Activated naive CD4-positive, alpha-beta T cell treated with anti-CD3 and anti-CD28 coated beads for 36 hours (primary cell): ENCODE measurements at regions not wholly inside any gene's neighbourhood (a gene's known extent, or its start where the extent isn't known, plus 50 kb on each side); places are given as distances from the start of the nearest gene placed in this dataset.
"Not testable (repeated sequence)": the region's sequence is repeated elsewhere in the genome, so short reads cannot be mapped to it uniquely, and the experiment has no call there.

Experiments
- CTCF ChIA-PET: fragments of 350-600 bp; sonication (Branson Sonifier 250); formaldehyde crosslinking; loops from one replicate; lab custom pipeline; 2021; ENCODE audit warnings: antibody characterized with exemption; lab: Charles Lee
- DNase-seq: peaks from one replicate; pipeline ENCODE4 v3.0.0-alpha.2; 2020
- H3K27ac Mint-ChIP-seq: one replicate; pipeline ENCODE4 v1.8.0; 2021; ENCODE audit warnings: mild to moderate bottlenecking, mixed read lengths
- H3K27me3 Mint-ChIP-seq: one replicate; pipeline ENCODE4 v1.8.0; 2021; ENCODE audit warnings: low read depth, mixed read lengths
- H3K36me3 Mint-ChIP-seq: one replicate; pipeline ENCODE4 v1.8.0; 2021; ENCODE audit warnings: low read depth, mixed read lengths
- H3K4me1 Mint-ChIP-seq: one replicate; pipeline ENCODE4 v1.8.0; 2021; ENCODE audit warnings: low read depth, mixed read lengths
- H3K4me3 Mint-ChIP-seq: one replicate; pipeline ENCODE4 v1.8.0; 2021; ENCODE audit warnings: mild to moderate bottlenecking, moderate library complexity, mixed read lengths
- H3K9me3 Mint-ChIP-seq: one replicate; pipeline ENCODE4 v1.8.0; 2021; ENCODE audit warnings: mixed read lengths
- intact Hi-C: fragments of 100-400 bp; cut with micrococcal nuclease; formaldehyde crosslinking; loops from one replicate; pipeline ENCODE4 v1.15.1; 2023

- DNase-seq, intact Hi-C loops, H3K27ac Mint-ChIP-seq, H3K4me3 Mint-ChIP-seq, H3K36me3 Mint-ChIP-seq, H3K9me3 Mint-ChIP-seq, H3K27me3 Mint-ChIP-seq: not testable (repeated sequence)
- CTCF ChIA-PET, result interaction anchor here (0.6 kb wide), 1 partner anchor 14 kb away, joined by 3 read pairs; no protein-coding TSS in a partner anchor
- peaks cover 15% of the 10 kb centered on the region for H3K4me1 Mint-ChIP-seq
These were observed 57.5 kb upstream of the WNT7B start for GRCh38 chr22:46034480-46034879.

DNA sequence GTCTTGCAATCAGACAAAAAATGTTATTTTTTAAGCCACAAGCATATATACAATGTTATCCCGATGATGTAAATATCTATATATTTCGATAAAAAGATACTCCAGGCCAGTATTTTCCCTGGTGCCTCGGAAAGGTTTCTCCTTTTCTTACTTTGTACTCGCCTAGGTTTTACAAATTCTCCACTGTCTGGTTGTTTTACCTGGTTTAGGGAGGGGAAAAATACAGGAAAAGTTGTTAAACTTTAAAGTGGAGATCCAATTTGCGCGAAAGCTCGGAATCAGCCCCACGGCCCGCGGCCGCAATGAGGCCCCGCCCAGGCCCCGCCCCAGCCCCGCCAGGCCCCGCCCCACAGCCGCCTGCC, 58.4 kb upstream of the WNT7B start:
- CTCF ChIA-PET, result interaction anchor here (2.5 kb wide), 1 partner anchor 22 kb away, joined by 26 read pairs; no protein-coding TSS in a partner anchor
- peaks cover 15% of the 10 kb centered on the region for H3K4me1 Mint-ChIP-seq
- no peaks in the 10 kb centered on the region for H3K9me3 Mint-ChIP-seq
- peak overlapping the region; percentile 79 for H3K4me3 Mint-ChIP-seq
- no peaks in the 10 kb centered on the region for H3K36me3 Mint-ChIP-seq
- DNase-seq, result no peak
- intact Hi-C loops, result loop anchor here (1.0 to 5.0 kb wide), 4 partner anchors 37 to 728 kb away; partner anchors contain the start of genes CDPF1, FAM118A and GTSE1
- no peaks in the 10 kb centered on the region for H3K27me3 Mint-ChIP-seq
- H3K27ac Mint-ChIP-seq, result peak overlapping the region; percentile 80

- H3K36me3 Mint-ChIP-seq, result no peaks in the 10 kb centered on the region
- CTCF ChIA-PET, result interaction anchor here (0.6 to 3.2 kb wide), 10 partner anchors 9 to 723 kb away, joined by 3 to 43 read pairs (median 5); no protein-coding TSS in a partner anchor
- peak overlapping the region; percentile 85 for H3K27ac Mint-ChIP-seq
- peak; percentile 100 for DNase-seq
- H3K4me1 Mint-ChIP-seq, result peaks cover 15% of the 10 kb centered on the region
- peak overlapping the region; percentile 86 for H3K4me3 Mint-ChIP-seq
- no peaks in the 10 kb centered on the region for H3K9me3 Mint-ChIP-seq
- intact Hi-C loops, result loop anchor here (1.0 to 5.0 kb wide), 9 partner anchors 8 to 729 kb away; partner anchors contain the start of genes CDPF1, FAM118A and GTSE1
- no peaks in the 10 kb centered on the region for H3K27me3 Mint-ChIP-seq
These were observed 59.0 kb upstream of the WNT7B start for GRCh38 chr22:46035742-46036557.

DNA sequence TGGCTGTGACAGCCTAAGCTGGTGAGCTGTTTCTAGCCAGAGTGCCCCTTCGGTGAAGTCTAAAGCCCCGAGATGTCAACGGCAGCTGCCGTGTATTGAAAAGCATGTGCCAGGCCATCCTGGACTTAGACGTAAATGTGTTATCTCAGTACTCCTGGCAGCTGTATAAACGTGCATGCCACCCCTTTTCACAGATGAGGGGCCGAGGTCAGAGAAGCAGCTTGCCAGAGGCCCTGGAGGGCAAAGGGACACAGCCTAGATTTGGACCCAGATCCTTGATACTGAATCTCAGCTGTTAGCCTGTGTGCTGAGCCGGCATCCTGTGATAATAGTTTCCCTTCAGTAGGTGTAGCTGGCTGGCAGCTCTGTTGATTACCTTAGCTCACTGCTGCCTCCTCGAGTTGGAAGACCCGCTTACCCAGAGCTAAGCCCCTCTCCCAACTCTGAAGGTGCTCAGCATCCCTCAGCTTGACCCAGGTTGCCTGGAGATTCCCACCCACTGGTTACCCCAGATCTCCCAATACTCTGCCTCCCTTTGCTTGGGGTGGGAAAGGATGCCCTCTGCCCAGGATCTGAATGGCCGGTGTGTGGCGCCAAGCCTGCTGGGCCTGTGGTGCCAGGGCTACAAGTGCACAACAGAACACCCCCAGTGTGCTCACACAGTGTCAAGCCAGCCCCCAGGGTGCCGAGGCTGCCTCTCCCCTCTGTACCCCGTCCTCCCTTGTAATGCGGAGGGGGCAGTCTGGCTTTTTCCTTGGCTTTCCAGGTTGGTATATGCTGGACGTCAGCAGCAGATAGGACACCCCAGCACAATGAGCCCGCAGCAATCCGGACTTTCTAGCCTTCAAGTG, 59.8 kb upstream of the WNT7B start:
- peak; percentile 69 for DNase-seq
- Mint-ChIP-seq H3K27ac (peak overlapping the region; percentile 80), H3K4me3 (peak overlapping the region; percentile 86), H3K4me1 (peaks cover 15% of the 10 kb centered on the region), H3K9me3 (no peaks in the 10 kb centered on the region), H3K36me3 (no peaks in the 10 kb centered on the region), H3K27me3 (no peaks in the 10 kb centered on the region)
- CTCF ChIA-PET, result interaction anchor here (0.6 to 3.2 kb wide), 12 partner anchors 8 to 723 kb away, joined by 3 to 43 read pairs (median 4); no protein-coding TSS in a partner anchor
- intact Hi-C loops, result loop anchor here (1.0 to 5.0 kb wide), 6 partner anchors 8 to 729 kb away; partner anchors contain the start of gene FAM118A

DNA sequence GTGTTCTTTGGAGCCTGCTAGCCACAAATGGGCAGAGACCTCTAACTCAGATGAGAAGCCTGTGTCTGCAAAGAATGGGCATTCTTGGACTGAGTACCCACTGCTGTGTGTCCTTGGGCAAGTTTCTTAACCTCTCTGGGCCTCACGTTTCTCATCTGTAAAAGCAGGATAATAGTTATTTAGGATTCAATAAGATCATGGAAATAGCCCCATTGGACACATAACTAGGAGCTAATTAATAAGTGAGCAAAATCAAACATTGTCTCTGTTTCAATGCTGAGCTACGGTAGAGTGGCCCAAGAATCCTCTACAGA, 61.2 kb upstream of the WNT7B start:
- Mint-ChIP-seq H3K27ac (no peak overlapping the region), H3K27me3 (no peaks in the 10 kb centered on the region), H3K4me3 (no peak overlapping the region), H3K4me1 (peaks cover 18% of the 10 kb centered on the region), H3K36me3 (no peaks in the 10 kb centered on the region), H3K9me3 (no peaks in the 10 kb centered on the region)
- CTCF ChIA-PET, result interaction anchor here (3.2 kb wide), 1 partner anchor 32 kb away, joined by 43 read pairs; no protein-coding TSS in a partner anchor
- DNase-seq, result no peak
- intact Hi-C loops, result loop anchor here (5.0 kb wide), 1 partner anchor 731 kb away; the partner anchor contains the start of gene FAM118A

GRCh38 chr22:46038516-46039430, 61.8 kb upstream of the WNT7B start:
- H3K4me3 Mint-ChIP-seq, result no peak overlapping the region
- no peak for DNase-seq
- no peaks in the 10 kb centered on the region for H3K36me3 Mint-ChIP-seq
- no peak overlapping the region for H3K27ac Mint-ChIP-seq
- CTCF ChIA-PET, result interaction anchor here (3.2 kb wide), 1 partner anchor 32 kb away, joined by 43 read pairs; no protein-coding TSS in a partner anchor
- no peaks in the 10 kb centered on the region for H3K9me3 Mint-ChIP-seq
- H3K27me3 Mint-ChIP-seq, result no peaks in the 10 kb centered on the region
- intact Hi-C loops, result loop anchor here (5.0 kb wide), 1 partner anchor 731 kb away; the partner anchor contains the start of gene FAM118A
- peaks cover 24% of the 10 kb centered on the region for H3K4me1 Mint-ChIP-seq

DNA sequence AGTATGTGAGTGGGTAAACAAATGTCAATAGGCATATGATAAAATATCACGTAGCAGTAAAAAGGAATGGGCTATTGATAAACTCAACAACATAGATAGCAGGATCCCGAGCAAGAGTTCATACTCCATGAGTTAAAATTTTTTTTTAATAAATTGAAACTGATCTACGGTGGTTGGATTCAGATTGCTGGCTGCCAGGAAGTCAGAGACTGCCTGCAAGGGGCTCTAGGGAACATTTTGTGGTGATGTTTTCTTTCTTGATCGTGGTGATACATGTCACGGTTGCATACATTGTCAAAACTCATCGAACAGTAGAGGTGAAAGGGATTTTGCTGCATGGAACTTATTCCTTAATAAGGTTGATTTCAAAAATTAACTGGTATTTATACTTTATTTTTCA, 62.6 kb upstream of the WNT7B start:
- peaks cover 27% of the 10 kb centered on the region for H3K4me1 Mint-ChIP-seq
- no peak overlapping the region for H3K27ac Mint-ChIP-seq
- H3K27me3 Mint-ChIP-seq, result no peaks in the 10 kb centered on the region
- intact Hi-C loops, result loop anchor here (5.0 kb wide), 1 partner anchor 732 kb away; the partner anchor contains the start of gene FAM118A
- no peak for DNase-seq
- no peaks in the 10 kb centered on the region for H3K36me3 Mint-ChIP-seq
- CTCF ChIA-PET, result no interaction called here
- H3K9me3 Mint-ChIP-seq, result no peaks in the 10 kb centered on the region
- H3K4me3 Mint-ChIP-seq, result no peak overlapping the region

GRCh38 chr22:46040471-46041465, 63.8 kb upstream of the WNT7B start:
- Mint-ChIP-seq H3K27me3 (no peaks in the 10 kb centered on the region), H3K27ac (no peak overlapping the region), H3K9me3 (no peaks in the 10 kb centered on the region), H3K4me3 (no peak overlapping the region), H3K4me1 (peaks cover 27% of the 10 kb centered on the region), H3K36me3 (no peaks in the 10 kb centered on the region)
- intact Hi-C loops, result no loop called here
- DNase-seq, result no peak
- CTCF ChIA-PET, result interaction anchor here (2.0 kb wide), 1 partner anchor 34 kb away, joined by 7 read pairs; no protein-coding TSS in a partner anchor

DNA sequence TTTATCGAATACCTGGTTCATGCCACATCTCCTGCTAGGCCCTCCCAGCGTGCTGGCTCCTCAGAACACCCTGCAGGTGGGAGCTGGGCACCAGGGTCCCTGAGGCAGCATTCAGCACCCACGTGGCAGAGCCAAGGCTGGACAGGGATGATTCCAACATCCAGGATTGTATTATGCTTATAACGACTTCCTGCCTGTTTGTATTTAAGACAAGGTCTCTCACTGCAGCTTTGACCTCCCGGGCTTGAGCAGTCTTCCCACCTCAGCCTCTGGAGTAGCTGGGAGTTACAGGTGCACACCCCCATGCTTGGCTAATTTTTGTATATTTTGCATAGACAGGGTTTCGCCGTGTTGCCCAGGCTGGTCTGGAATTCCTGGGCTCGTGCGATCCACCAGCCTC, 64.7 kb upstream of the WNT7B start:
- Mint-ChIP-seq H3K36me3 (no peaks in the 10 kb centered on the region), H3K27me3 (no peaks in the 10 kb centered on the region), H3K27ac (no peak overlapping the region), H3K9me3 (no peaks in the 10 kb centered on the region), H3K4me1 (peaks cover 29% of the 10 kb centered on the region), H3K4me3 (no peak overlapping the region)
- intact Hi-C loops, result no loop called here
- CTCF ChIA-PET, result interaction anchor here (1.0 to 2.0 kb wide), 2 partner anchors 30 to 35 kb away, joined by 3 to 7 read pairs; no protein-coding TSS in a partner anchor
- DNase-seq, result no peak

DNA sequence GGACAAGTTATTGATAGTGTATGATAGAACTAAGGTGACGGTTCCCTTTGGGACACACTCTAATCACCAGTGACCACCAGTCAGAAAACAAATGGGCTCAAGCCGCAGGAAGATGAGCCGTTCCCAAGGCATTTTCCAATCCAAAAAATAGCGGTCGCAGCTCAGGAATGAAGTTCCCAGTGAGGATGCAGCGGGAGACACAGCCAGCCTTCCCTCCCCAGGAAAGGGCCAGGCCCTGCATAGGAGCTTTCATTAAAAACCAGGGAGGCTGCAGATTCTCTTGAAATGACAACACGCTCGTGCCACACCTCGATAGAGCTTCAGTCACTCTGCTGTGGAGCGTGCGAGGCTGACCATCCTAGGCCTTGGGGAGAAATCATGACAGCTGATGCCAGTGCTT, 65.8 kb upstream of the WNT7B start:
- Mint-ChIP-seq H3K27ac (peak overlapping the region; percentile 46), H3K4me3 (no peak overlapping the region), H3K27me3 (no peaks in the 10 kb centered on the region), H3K36me3 (no peaks in the 10 kb centered on the region), H3K4me1 (peaks cover 24% of the 10 kb centered on the region), H3K9me3 (no peaks in the 10 kb centered on the region)
- CTCF ChIA-PET, result interaction anchor here (1.0 kb wide), 1 partner anchor 36 kb away, joined by 3 read pairs; no protein-coding TSS in a partner anchor
- intact Hi-C loops, result no loop called here
- no peak for DNase-seq
